Adrenal gland (tissue), 5 donors: ENCODE measurements at regions not wholly inside any gene's neighbourhood (a gene's known extent, or its start where the extent isn't known, plus 50 kb on each side); places are given as distances from the start of the nearest gene placed in this dataset.

Experiments
- POLR2A ChIP-seq, 2 donors: fragments of 450-650 bp; IDR thresholded peaks; one replicate each; pipeline ENCODE4 v1.6.1; 2017; ENCODE audit warnings: antibody characterized with exemption in 2 of 2, mild to moderate bottlenecking in 2 of 2, moderate library complexity in 1 of 2
- TF ChIP-seq, protein P1 (sequence below), 6 experiments: fragments of 450-650 bp in 4 of 6; fragments of 200-600 bp in 2 of 6; sonication (generic) in 1 of 6; IDR thresholded peaks; 1 replicate in 5 of 6; 2 replicates in 1 of 6; pipeline versions ENCODE4 v1.5.1 to v1.8.0; 2016 to 2021; ENCODE audit warnings: antibody characterized with exemption in 6 of 6, mild to moderate bottlenecking in 2 of 6, moderate library complexity in 1 of 6
- donor health status: DM: no; HTN: no; CAD: no.

DNA sequence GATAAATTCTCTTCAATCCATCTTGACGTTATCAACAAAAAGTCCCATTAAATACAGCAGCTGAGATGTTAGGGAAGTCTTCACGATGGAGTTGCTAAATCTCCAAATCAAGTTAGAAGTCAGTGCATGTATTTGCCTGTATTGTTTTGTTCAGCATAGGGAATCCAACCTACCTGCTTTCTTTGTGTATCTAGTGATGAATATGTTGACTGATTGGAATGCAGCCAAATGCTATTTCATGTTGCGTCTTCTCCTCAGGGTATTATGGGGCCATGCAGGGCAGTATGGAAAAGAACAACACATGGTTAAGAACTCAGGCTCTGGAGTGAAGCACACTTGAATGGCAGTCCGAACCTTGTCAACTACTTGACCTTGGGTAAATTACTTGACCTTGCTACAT is 529.5 kb upstream of the ZNF462 start:
- TF ChIP-seq, protein P1, sequence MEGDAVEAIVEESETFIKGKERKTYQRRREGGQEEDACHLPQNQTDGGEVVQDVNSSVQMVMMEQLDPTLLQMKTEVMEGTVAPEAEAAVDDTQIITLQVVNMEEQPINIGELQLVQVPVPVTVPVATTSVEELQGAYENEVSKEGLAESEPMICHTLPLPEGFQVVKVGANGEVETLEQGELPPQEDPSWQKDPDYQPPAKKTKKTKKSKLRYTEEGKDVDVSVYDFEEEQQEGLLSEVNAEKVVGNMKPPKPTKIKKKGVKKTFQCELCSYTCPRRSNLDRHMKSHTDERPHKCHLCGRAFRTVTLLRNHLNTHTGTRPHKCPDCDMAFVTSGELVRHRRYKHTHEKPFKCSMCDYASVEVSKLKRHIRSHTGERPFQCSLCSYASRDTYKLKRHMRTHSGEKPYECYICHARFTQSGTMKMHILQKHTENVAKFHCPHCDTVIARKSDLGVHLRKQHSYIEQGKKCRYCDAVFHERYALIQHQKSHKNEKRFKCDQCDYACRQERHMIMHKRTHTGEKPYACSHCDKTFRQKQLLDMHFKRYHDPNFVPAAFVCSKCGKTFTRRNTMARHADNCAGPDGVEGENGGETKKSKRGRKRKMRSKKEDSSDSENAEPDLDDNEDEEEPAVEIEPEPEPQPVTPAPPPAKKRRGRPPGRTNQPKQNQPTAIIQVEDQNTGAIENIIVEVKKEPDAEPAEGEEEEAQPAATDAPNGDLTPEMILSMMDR (IDR thresholded peaks at IDR 0.05): no peak
- no peak for TF ChIP-seq POLR2A (IDR thresholded peaks at IDR 0.05)
